Mucosa of descending colon (tissue), 3 donors: ENCODE measurements at regions not wholly inside any gene's neighbourhood (a gene's known extent, or its start where the extent isn't known, plus 50 kb on each side); places are given as distances from the start of the nearest gene placed in this dataset.

Experiments used
- ATAC-seq: fragments of 200-7000 bp; cut with Tn5 transposase; one replicate; pipeline ENCODE4 v1.9.1; 2020; ENCODE audit warnings: mild to moderate bottlenecking, moderate library complexity
- DNase-seq, 3 donors: peaks; one replicate each; pipeline ENCODE4 v3.0.0-alpha.2; 2020
- H3K36me3 ChIP-seq: fragments of 200-600 bp; one replicate; pipeline ENCODE4 v1.8.0; 2021; ENCODE audit warnings: low read depth, mild to moderate bottlenecking
- H3K4me1 ChIP-seq: fragments of 200-600 bp; one replicate; pipeline ENCODE4 v1.8.0; 2021; ENCODE audit warnings: low read depth, mild to moderate bottlenecking
- H3K4me3 ChIP-seq: fragments of 200-600 bp; one replicate; pipeline ENCODE4 v1.8.0; 2021; ENCODE audit warnings: mild to moderate bottlenecking
- H3K9me3 ChIP-seq: fragments of 200-600 bp; one replicate; pipeline ENCODE4 v1.8.0; 2021; ENCODE audit warnings: mild to moderate bottlenecking
- intact Hi-C, 2 donors: fragments of 100-400 bp; cut with DNase I in 1 of 2; cut with micrococcal nuclease in 1 of 2; formaldehyde crosslinking; loops; one replicate each; pipeline versions ENCODE4 v1.11.0 to v1.11.1; 2022; cut with DNase I, micrococcal nuclease
- TF ChIP-seq, protein P1 (sequence below): fragments of 200-600 bp; IDR thresholded peaks from one replicate; pipeline ENCODE4 v1.8.0; 2022; ENCODE audit warnings: antibody characterized with exemption, mild to moderate bottlenecking
- donor health status: DM: no; HTN: no; CAD: no; lungs with moderate emphysema.
- donor health status: DM: no; HTN: no; CAD: no.
- donor health status: DM: no; HTN: yes; CAD: no.

DNA sequence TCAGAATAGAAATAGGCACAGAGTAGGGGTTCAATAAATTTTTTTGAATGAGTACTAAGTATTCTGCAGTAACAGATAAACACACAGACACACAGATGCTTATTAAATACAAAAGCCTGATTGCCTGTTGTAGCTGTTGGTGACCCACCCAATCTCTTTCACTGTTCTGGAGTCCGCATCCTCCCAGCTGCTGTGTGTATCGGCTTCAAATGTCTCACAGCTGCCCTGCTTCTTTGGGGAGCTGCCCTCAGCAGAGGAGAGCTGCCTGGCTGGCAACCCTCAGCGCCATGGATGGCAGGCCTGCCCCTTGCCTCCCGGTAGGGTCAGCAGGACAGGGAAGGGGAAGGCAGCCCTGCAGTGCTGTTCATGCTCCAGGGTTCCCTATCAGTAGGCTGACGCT lies 50.5 kb upstream of the PRNP start:
- no peak overlapping the region for H3K4me3 ChIP-seq
- no peaks in the 10 kb centered on the region for H3K9me3 ChIP-seq
- TF ChIP-seq, protein P1, sequence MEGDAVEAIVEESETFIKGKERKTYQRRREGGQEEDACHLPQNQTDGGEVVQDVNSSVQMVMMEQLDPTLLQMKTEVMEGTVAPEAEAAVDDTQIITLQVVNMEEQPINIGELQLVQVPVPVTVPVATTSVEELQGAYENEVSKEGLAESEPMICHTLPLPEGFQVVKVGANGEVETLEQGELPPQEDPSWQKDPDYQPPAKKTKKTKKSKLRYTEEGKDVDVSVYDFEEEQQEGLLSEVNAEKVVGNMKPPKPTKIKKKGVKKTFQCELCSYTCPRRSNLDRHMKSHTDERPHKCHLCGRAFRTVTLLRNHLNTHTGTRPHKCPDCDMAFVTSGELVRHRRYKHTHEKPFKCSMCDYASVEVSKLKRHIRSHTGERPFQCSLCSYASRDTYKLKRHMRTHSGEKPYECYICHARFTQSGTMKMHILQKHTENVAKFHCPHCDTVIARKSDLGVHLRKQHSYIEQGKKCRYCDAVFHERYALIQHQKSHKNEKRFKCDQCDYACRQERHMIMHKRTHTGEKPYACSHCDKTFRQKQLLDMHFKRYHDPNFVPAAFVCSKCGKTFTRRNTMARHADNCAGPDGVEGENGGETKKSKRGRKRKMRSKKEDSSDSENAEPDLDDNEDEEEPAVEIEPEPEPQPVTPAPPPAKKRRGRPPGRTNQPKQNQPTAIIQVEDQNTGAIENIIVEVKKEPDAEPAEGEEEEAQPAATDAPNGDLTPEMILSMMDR, result no peak
- no peaks in the 10 kb centered on the region for H3K36me3 ChIP-seq
- no peak for ATAC-seq
- intact Hi-C loops, result no loop called here
- no peaks in the 10 kb centered on the region for H3K4me1 ChIP-seq
- DNase-seq, result no peak

DNA sequence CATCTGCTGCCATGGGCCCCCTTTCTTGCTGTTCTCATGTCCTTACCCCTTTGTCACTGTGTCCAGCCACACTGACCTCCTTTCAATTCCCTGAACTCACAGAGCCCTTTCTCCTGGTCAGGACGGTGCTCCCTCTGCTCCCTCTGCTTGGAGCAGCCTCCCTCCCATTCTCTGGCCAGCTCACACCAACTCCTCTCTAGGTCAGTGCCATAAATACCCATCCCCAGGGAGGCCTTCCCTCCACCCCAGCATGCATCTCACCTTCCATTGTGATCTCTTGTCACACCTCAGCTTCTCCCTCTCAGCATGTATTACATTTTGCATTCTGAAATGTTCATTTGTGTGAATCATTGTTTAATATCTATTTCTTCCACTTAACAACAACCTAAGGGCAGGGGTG lies 50.9 kb upstream of the PRNP start:
- Histone ChIP-seq H3K9me3 (no peaks in the 10 kb centered on the region), H3K36me3 (no peaks in the 10 kb centered on the region), H3K4me1 (no peaks in the 10 kb centered on the region), H3K4me3 (no peak overlapping the region)
- intact Hi-C loops, result no loop called here
- TF ChIP-seq, protein P1, result no peak
- no peak for DNase-seq
- ATAC-seq, result no peak

GRCh38 chr20:4633780-4634179 lies 52.5 kb upstream of the PRNP start:
- intact Hi-C loops, result no loop called here
- Histone ChIP-seq H3K9me3 (no peaks in the 10 kb centered on the region), H3K36me3 (no peaks in the 10 kb centered on the region), H3K4me3 (no peak overlapping the region), H3K4me1 (no peaks in the 10 kb centered on the region)
- no peak for DNase-seq
- TF ChIP-seq, protein P1, result no peak
- peak; percentile 20 for ATAC-seq

GRCh38 chr20:4633379-4633778 lies 52.9 kb upstream of the PRNP start:
- TF ChIP-seq, protein P1, result no peak

DNA sequence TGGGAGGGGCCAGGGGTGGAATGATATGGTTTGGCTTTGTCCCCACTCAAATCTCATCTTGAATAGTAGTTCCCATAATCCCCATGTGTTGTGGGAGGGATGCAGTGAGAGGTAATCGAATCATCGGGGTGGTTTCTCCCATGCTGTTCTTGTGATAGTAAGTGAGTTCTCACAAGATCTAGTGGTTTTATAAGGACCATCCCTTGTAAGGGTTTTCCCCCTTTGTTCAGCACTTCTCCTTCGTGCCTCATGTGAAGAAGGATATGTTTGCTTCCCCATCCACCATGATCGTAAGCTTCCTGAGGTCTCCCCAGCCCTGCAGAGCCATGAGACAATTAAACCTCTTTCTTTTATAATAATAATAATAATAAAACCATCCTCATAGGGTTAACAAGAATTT lies 53.4 kb upstream of the PRNP start:
- Histone ChIP-seq H3K4me3 (no peak overlapping the region), H3K4me1 (no peaks in the 10 kb centered on the region), H3K36me3 (no peaks in the 10 kb centered on the region), H3K9me3 (no peaks in the 10 kb centered on the region)
- intact Hi-C loops, result no loop called here
- no peak for DNase-seq
- ATAC-seq, result no peak
- TF ChIP-seq, protein P1, result no peak

More at GRCh38 chr20:4633379-4633778, 52.9 kb upstream of the PRNP start:
- H3K9me3 ChIP-seq, result no peaks in the 10 kb centered on the region
- no peaks in the 10 kb centered on the region for H3K4me1 ChIP-seq
- ATAC-seq (no peak), DNase-seq (no peak)
- no peak overlapping the region for H3K4me3 ChIP-seq
- H3K36me3 ChIP-seq, result no peaks in the 10 kb centered on the region
- intact Hi-C loops, result no loop called here

DNA sequence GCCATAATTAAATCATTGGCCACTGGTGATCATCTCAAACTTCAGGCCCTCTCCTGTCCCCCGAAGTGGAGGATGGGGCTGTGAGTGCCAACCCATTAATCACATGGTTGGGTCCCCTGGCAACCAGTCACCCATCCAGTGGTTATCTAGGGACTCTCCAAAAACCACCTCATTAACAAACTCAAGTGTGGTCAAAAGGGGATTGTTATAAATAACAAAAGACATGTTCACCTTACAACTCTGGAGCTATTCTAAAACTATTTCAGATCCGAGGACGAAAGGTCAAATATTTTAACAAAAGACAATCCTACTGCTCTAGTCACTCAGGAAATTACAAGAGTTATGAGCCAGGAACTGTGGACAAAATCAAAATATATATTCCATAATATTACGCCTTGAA lies 60.0 kb upstream of the PRNP start:
- DNase-seq (no peak), ATAC-seq (no peak)
- TF ChIP-seq, protein P1, result no peak
- H3K9me3 ChIP-seq, result no peaks in the 10 kb centered on the region
- H3K4me3 ChIP-seq, result no peak overlapping the region
- no peaks in the 10 kb centered on the region for H3K4me1 ChIP-seq
- intact Hi-C loops, result no loop called here
- no peaks in the 10 kb centered on the region for H3K36me3 ChIP-seq
